SHP77 treated with DMSO at 0.1 percent for 48 hours (cell line): ENCODE measurements at regions not wholly inside any gene's neighbourhood (a gene's known extent, or its start where the extent isn't known, plus 50 kb on each side); places are given as distances from the start of the nearest gene placed in this dataset.
"Not testable (repeated sequence)": the region's sequence is repeated elsewhere in the genome, so short reads cannot be mapped to it uniquely, and the experiment has no call there.

Experiments used
- DNase-seq: peaks from one replicate; lab custom pipeline; 2025; lab: John Stamatoyannopoulos, UW

DNA sequence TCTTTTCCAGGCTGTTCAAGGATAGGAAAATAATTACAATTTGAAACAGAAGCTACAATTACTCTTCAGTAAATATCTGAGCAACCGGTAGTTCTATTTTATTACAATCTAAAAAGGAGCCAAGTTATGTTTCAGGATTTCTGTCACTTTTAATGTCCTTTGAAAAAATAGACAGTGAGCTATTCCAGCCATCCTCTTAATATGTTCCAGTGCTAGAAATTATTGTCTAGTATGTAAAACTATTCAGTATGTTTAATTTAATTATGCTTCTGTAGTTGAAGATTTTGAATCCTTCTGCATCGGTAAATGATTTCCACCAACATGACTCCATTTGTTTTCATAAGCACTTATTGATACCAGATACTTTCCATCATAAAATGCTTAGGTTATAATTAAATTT lies 129.6 kb upstream of the SEMA3D start:
- DNase-seq: no peak

DNA sequence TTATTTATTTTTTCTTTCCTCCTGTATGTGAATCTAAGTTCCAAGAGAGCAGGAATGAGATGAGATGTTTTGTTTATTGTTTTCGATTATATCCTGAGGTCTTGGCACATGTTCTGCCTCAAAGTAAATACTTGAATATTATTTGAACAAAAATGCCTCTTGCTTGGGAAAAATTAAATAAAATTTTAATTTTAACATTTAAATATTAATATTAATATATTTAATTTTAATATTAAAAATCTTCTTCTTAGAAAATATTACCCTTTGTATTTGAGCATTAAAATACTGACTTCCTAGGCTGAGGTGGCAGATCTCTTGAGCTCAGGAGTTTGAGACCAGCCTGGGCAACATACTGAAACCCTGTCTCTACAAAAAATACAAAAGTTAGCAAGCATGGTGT lies 123.4 kb upstream of the SEMA3D start:
- DNase-seq: no peak

DNA sequence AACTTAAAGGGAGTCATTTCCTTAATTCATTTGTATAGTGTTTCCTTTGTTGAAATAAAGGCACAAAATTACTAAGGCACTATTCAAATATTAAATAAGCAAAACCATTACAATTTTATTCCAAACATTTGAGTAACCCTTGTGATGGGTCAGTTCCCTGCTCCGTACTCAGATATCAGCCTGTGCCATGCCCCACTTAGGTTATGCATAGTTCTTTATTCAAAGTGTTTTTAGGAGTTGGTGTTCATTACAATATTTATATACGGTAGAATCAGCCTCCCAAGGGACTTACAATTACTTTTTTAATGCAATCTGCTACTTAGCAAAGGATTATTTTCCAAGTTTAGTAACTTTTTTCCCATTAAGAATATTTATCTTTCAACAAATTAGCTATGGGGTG lies 119.3 kb upstream of the SEMA3D start:
- no peak for DNase-seq

DNA sequence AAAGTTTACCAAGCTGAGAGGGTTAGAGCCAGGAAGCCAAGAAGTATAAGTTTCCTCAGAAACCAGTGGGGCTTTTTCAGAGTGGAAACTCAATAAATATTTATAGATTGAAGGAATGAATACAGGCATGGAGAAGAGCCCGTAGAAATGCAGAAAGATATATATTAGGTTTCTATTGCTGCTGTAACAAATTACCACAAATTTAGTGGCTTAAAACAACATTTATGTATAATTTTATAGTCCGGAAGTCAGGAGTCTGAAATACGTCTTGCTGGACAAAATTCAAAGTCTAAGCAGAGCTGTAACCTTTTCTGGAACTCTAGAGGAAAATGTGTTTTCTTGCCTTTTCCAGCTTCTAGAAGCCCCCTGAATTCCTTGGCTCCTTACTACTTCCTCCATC lies 107.3 kb upstream of the SEMA3D start:
- no peak for DNase-seq

DNA sequence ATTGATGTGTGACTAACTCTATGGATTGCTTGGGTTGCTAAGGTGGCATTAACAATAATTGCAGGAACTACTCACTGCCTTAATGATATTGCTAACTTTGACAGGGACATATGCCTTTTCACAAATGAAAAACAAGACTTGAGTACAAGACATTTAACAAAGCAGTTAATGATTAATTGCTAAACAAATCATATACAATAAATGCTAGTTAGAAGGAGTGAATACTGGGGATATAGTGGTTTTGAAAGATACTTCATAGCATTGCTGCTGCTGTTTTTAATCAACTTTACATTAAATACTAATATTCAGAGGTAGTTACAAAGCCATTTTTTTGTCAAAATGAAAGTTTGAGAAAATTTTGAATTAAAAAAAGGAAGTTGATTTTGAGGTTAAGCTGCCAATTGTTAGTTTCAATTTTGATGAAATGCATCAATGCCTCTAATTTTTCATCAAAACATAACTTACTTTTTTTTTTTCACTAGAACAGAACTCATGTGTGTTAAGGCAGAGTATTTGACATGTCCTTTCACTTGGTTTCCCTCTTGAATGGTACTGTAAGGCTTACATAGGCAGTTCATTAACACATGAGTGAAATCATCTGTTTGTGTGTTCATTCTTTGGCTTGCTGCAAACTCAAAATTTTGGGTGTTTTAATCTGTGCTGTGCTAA lies 106.2 kb upstream of the SEMA3D start:
- DNase-seq: no peak

DNA sequence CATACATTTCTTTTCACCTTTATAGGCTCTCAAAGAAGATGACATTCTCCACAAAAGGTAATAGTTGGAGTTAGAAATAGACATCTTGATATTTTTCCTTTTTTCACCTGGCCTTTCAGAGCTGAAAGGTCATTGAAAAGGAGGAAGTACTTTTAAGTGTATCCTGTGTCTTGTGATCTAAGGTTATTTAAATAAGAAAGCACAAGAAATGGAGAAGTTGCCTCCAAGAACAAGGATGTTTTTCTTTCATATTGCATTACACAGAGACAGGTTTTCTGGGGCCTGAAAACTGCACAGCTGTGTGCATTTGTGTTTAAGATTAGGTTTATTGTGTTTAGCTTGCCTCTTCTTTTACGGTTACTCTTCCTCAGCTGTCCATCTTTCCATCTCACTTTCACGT lies 103.4 kb upstream of the SEMA3D start:
- no peak for DNase-seq

DNA sequence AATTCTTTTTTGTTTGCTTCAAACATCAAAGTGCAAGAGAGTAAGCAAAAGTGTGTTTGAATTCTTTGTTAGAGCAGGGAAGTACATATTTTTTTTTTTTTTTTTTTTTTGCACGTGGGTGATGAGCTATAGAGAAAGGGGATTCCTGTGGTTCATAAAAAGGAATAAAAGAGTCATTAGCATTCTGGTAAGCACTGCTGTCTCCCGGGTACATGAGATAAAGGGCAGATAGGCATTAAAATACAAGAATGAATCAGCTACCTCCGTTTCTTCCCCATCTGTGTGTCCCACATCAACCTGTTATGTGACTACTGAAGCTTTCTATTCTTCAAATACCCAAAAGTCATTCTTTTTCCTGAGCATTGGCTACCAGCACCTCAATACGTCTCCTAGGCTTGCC lies 102.4 kb upstream of the SEMA3D start:
- DNase-seq: no peak

DNA sequence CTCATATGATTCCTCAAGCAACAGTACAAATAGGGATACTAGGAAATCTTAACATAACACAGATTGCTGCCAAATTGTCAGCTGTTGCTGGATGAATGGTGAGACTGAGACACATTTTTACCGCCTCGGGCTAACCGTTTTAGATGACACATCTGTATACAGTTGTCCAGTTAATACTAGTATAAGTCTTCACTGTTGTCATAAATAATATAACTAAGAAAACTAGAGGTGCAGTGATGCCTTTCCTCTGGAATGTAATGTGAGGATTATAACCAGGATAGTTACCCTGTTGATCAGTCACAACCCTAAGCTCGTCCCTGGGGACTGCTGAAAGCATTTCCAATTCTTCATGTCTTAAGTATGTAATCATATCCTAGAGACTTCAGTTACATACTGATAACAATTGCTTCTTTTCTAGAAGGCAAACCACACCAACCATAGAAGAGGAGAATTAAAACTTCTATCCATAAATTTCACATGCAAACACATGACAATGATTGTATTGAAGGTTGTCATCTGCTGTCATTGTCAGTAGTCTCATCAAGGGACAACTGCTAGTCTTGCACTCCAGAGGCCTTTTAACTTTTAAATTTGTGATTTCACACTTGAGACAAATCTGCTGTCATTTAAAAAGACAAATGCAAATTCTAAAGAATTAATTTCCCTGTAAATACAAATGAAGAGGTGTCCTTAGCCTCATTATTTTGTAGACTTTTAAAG lies 100.4 kb upstream of the SEMA3D start:
- DNase-seq: no peak

DNA sequence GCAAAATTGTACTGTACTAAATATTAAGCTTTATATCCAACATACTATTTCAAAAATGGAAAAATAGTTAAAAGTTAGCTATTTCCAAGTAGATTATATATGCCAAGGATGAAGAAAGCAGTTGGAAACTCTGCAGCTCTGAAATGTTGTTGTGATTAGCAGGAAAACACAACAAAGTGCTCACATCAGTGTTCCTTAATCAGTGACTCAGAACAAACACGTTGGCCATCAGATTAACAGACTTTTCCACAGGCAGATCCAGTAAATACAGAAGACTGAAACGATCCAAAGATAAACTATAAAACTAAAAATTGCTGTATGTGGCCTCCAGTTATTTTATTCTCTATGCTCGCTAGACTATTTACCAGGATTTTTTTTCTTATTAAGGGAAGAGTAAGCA lies 99.6 kb upstream of the SEMA3D start:
- DNase-seq: no peak

DNA sequence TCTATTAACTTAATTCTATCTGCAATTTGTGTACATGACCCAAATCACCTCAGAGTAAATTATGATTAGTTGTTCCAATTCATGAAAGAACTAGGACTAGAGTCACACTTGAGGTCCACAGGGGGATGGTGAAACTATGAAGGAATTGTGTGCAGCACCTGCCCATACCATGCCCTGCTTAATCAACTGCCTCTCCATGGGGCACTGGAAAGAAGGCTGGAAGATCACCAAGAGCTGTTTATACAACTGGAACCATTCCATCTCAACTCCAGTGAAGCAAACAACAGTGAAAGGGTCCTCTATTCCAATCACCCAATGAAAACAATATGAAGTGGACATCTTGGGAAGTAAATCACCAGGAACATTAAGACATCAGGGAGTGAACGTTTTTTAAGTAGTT lies 98.7 kb upstream of the SEMA3D start:
- DNase-seq: no peak

DNA sequence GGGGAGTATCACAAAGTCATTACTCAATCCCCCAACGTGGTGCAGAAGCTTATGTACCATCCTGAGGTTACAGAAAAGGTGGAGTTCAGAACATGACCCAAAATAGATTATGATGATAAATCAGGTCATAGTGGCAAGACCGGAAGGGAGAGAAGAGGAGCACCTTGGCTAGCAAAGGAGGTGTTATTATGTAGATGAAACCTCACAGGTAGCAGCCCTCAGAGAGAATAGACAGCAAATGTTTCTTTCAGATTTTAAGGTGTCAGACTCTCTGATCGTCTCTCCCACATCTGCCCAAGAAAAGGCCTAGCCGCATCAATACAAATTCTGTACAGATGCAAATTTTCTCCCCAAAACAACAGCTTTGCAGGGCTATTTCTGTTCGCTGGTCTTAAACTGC lies 88.3 kb upstream of the SEMA3D start:
- DNase-seq: no peak

DNA sequence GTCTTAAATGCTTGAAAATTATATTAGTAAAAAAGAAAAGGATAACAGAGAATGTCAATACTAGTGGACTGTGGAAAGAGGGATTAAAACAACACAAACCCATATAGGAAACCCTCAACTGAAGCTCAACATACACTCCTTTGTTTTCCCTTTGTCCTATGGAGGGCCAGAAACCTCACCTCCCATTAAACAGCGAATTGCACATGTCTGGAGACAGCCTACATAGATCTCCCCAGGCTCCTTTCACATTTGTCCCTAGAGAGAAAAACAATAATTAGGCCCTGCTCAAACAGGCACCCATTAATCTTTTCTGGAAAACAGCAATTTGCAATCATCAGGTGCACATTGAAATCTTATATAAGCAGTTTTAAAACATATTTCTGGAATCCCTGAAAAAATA lies 87.6 kb upstream of the SEMA3D start:
- no peak for DNase-seq

DNA sequence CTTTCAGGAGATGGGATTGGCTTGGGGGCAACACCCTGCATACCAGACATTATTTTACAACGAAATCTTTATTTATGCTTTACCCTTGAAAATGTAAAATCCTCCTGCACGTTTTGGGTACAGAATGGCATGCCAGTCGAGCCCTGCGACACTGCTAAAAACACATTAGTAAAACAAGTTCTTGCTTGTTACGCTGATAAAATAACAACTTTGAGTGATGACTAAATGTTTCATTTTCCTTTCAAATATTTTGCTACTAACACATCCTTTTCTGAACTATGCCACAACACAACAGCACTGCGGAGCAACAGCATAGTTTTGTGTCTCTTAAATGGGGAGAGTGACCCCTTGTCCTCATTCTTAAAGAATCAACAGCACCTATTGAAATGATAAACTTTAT lies 76.0 kb upstream of the SEMA3D start:
- DNase-seq: no peak

DNA sequence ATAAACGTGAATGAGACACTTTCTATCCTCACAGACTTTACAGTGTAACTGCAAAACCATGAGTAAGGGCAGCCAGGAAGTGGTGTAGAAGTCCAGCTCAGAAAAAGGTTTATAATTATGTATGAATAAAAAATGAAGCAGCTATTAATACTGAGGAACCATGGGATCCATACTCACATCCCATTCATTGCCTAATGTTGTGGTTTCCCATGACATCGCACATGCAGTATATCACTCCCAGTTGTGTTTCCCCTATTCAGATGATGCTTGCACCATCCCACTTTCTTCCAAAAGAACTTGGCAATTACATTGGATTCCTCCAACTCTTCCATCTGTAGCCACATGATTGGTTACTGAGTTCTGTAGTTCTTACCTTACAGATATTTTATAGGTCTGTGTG lies 74.5 kb upstream of the SEMA3D start:
- DNase-seq: no peak

DNA sequence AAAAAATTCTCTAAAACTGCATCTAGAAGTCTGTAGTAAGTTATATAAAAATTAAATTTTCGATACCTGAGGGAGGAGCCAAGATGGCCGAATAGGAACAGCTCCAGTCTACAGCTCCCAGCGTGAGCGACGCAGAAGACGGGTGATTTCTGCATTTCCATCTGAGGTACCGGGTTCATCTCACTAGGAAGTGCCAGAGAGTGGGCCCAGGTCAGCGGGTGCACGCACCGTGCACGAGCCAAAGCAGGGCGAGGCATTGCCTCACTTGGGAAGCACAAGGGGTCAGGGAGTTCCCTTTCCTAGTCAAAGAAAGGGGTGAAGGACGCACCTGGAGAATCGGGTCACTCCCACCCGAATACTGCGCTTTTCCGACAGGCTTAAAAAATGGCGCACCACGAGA lies 62.9 kb upstream of the SEMA3D start:
- not testable (repeated sequence) for DNase-seq

DNA sequence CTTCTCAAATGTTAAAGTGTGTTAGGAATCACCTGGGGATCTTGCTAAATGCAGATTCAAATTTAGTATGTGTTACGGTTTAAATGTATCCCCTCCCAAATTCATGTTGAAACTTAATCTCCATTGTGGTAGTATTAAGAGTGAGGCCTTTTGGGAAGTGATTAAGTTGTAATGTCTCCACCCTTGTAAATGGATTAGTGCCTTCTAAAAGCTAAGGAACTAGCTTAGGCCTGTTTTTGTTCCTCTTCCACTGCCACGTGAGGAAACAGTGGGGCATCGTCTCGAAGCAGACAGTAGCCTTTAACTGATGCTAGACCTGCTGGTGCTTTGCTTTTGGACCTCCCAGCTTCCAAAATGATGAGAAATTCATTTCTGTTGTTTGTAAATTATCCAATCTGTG lies 52.3 kb upstream of the SEMA3D start:
- no peak for DNase-seq

DNA sequence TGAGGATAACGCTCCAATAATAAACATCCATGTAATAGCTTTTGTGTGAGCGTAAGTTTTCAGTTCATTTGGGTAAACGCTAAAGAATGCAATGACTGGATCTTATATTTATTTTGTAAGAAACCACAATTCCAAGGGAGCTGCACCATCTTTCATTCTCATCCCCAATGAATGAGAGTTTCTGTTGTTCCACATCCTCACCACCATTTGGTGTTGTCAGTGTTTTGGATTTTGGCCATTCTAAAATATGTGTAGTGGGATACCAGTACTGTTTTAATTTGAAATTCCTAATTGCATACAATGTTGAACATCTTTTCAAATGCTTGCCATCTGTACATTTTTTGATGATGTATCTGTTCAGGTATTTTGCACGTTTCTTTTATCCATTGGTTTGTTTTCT lies 50.9 kb upstream of the SEMA3D start:
- no peak for DNase-seq
